A673 (cell line): ENCODE measurements at regions not wholly inside any gene's neighbourhood (a gene's known extent, or its start where the extent isn't known, plus 50 kb on each side); places are given as distances from the start of the nearest gene placed in this dataset.

Source experiments
- EZH2 ChIP-seq: fragments of 200-600 bp; sonication (generic); IDR thresholded peaks from 2 replicates; pipeline ENCODE4 v1.6.1; 2017; ENCODE audit warnings: borderline replicate concordance, low read depth, mild to moderate bottlenecking, mixed read lengths, antibody characterized with exemption, low read length; ENCODE audit not compliant: poor library complexity, severe bottlenecking
- TF ChIP-seq, protein P1 (sequence below): fragments of 300-800, 200-600 bp; sonication (generic); conservative IDR thresholded peaks from 2 replicates; pipeline ENCODE4 v1.5.1; 2017; ENCODE audit warnings: low read depth, mild to moderate bottlenecking, antibody characterized with exemption, low read length, moderate library complexity, mixed read lengths

DNA sequence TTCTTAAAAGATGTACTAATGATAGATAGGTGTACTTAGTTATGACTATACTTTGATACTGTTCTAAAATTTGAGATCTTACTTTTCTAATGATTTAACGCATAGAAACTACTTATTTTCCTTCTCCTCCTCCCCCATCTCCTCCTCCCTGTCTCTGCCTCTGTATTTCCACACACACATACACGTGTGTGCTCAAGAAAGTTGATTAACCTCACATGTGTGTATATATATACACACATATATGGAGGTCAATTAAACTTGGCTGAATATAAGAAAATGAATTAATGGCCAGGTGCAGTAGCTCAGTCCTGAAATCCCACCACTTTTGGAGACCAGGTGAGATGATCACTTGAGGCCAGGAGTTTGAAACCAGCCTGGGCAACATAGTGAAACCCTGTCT, 362.7 kb upstream of the SYT1 start:
- TF ChIP-seq, protein P1, sequence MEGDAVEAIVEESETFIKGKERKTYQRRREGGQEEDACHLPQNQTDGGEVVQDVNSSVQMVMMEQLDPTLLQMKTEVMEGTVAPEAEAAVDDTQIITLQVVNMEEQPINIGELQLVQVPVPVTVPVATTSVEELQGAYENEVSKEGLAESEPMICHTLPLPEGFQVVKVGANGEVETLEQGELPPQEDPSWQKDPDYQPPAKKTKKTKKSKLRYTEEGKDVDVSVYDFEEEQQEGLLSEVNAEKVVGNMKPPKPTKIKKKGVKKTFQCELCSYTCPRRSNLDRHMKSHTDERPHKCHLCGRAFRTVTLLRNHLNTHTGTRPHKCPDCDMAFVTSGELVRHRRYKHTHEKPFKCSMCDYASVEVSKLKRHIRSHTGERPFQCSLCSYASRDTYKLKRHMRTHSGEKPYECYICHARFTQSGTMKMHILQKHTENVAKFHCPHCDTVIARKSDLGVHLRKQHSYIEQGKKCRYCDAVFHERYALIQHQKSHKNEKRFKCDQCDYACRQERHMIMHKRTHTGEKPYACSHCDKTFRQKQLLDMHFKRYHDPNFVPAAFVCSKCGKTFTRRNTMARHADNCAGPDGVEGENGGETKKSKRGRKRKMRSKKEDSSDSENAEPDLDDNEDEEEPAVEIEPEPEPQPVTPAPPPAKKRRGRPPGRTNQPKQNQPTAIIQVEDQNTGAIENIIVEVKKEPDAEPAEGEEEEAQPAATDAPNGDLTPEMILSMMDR, result no peak
- TF ChIP-seq EZH2, result no peak
